Fibroblast of skin of left quadriceps (primary cell): ENCODE measurements at regions not wholly inside any gene's neighbourhood (a gene's known extent, or its start where the extent isn't known, plus 50 kb on each side); places are given as distances from the start of the nearest gene placed in this dataset.
"Not testable (repeated sequence)": the region's sequence is repeated elsewhere in the genome, so short reads cannot be mapped to it uniquely, and the experiment has no call there.

Experiments used
- DNase-seq, 2 experiments: peaks; one replicate each; pipeline ENCODE4 v3.0.0-alpha.2; 2013; ENCODE audit warnings: low read depth in 2 of 2

DNA sequence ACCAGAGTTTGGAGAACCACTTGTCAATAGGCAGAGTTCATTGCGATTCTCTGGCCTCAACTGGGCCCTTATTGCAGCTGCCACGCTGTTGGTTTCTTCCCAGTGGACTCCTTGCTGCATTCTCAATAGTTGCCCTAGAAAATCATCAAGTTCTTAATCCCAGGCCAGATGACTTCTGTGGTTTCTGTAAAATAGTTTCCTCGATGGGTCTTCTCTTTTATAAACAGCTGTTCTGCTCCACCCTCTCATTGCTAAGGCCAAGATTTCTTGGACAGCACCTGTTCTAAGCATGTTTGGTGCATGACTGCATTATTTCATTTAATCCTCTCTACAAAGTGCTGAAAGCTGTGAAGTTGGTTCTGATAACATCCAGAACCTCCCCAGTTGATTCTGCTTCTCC, 131.0 kb downstream of the BCL2L11 start:
- DNase-seq, result no peak

DNA sequence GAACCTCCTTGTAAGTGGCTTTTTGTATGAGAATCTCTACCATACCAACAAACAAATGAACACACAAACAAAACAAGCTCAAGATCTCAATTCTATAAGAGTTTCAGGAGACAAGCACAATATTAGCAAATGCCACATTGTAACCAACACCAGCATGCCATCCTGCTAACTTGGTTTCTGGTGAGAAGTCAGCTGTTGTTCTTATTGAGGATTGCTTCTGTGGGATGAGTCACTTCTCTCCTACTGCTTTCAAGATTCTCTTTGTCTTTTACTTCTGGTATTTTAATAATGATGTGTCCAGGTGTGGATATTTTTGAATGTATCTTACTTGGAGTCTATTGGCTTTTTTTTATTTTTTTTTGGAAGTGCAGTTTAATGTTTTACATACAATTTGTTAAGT, 131.7 kb downstream of the BCL2L11 start:
- no peak for DNase-seq

DNA sequence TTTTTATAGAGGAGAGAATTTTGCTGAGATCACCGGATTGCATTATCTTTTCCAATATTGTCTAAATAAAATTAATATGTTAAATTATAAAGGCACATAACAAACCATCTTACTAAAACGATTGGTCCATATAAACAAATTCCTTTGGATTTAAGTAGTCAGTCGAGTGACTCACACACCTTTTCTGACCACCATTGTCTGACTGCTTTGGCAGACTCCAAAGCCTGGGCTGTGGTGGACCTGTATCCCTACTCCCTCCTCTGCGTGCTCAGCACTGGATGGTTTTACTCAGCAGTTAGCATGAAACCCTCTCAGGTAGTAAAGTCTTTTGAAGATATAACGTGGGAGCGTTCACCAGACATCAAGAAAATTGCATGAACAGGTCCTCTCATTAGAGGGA, 134.2 kb downstream of the BCL2L11 start:
- DNase-seq, result not testable (repeated sequence)

DNA sequence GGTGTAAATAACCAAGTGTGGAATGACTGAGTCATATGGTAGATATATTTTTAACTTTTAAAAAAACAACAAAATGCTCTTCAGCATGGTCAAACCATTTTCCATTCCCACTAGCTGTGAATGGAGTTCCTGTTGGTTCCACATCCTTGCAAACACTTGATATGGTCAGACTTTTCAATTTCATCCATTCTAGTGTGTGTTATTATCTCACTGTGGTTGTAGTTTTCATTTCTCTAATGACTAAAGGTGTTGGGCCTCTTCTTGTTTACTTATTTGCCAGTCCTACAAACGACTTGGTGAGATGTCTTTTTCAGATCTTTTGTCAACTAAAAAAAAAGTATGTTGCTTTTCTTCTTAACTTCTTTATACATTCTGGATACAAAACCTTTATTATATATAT, 135.9 kb downstream of the BCL2L11 start:
- DNase-seq, result not testable (repeated sequence)

DNA sequence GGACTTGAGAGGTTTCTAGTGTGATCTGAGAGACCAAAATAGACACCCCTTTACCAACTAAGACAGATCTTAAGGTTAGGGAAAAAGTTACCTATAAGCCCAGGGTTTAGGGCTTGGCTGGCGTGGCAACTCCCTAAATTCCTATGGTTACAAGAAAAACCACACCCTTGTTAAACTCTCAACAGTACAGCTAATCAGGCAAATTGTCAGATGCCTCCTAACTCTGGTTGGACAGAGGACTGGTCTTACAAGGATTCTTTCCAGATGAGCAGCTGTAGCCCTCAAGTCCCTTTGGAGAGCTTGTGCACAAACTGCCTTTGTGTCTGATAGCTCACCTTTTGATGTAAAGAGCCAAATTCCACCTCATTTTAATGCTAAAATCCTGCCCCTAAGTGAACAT, 136.9 kb downstream of the BCL2L11 start:
- DNase-seq, result not testable (repeated sequence)

DNA sequence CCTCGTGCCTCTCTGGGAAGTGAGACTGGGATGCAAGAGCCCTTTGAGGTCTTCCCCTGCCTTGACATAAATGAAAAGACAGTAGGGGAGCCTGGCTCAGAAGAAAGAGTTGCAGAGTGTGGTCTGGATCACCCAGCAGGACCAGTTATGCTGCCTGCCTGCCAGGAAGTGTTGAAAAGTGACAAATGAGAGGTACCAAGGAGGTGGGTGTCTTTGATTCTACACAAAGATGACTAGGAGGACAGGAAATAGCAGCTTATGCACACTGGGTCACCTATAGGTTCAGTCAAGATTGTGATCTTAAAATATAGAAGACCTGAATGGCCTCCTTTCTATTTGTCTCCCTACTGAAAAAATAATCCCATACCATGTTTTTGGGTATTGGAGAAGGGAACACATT, 137.6 kb downstream of the BCL2L11 start:
- not testable (repeated sequence) for DNase-seq

DNA sequence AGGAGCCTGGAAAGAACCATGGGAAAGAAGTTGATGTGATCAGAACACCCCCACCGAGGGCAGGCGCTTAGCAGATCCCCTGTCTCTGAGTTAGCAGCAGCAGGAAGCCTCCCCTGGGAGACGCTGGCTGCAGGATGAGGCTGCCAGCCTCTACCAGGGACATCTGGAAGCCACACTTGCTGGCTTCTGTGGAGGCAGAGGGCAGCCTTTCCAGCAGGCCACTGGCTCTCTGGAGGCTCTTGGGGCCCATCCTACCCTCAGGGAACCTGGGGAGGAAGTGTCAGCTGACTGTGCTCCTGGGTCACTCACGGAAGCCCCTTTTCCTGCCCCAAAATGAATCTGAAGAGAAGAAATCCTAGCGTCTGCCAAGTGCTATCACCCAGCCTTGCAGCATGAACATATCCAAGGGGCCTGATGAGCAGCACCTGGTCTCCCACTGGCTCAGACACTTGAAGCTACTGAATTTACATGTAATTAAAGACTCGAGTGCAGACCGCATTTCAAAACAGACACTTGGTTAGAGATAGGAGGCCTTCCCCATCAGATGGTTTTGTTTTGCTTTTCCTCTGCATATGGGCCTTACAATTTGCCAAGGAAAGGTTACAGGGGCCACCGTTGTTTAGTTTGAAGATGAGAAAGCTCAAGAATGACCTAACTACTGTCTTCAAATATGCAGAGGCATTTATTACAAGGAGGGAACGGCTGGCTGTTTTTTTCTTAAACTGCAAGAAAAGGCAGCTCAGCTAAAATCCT, 142.1 kb downstream of the BCL2L11 start:
- DNase-seq, result not testable (repeated sequence)

DNA sequence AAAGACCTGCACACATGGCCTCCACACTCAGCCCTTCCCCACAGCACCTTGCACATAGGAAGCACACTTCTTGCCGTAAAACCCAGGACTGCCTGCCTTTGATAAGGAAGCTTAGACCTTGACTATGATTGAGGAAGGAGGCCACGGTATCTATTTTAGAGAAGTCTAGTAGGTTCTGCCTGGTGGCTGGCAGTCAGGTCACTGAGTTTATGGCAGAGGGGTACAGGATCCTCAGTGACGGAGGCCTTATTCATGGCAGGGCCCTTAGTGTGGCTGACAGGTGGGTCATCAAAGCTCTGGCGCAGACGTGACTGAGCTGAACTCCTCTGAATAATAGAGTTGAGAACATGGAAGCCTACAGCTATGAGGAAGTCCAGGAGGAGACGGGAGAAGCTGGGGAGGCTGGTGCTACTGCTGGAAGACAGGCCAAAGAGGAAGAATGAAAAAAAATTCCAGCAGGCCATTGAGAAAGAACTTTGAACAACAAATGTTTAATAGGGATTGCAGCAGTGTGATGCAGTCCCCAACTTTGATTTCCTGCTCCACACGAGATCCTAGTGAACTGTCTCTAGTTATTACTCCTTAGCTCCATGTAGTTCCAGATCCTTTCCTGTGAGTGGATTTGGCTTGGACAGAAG, 142.8 kb downstream of the BCL2L11 start:
- DNase-seq, result not testable (repeated sequence)

DNA sequence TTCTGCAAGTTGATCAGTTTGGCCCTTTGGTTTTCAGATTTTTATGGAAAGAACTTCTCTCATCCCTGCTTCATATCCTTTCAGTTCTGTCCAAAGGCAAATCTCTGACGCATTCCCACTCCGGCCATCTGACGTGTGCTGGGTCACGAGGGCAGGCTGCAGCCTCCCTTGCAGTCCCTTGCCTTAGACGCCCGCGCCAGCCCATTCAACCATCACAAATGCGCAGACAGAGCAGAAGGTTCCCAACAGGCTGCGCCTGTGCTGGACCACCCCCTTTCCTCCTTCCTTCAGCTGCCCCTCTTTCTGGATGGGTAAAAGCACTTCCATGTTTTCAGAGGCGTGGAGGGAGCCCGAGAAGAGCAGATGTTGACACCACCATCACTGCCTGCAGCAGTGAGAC, 144.2 kb downstream of the BCL2L11 start:
- not testable (repeated sequence) for DNase-seq

DNA sequence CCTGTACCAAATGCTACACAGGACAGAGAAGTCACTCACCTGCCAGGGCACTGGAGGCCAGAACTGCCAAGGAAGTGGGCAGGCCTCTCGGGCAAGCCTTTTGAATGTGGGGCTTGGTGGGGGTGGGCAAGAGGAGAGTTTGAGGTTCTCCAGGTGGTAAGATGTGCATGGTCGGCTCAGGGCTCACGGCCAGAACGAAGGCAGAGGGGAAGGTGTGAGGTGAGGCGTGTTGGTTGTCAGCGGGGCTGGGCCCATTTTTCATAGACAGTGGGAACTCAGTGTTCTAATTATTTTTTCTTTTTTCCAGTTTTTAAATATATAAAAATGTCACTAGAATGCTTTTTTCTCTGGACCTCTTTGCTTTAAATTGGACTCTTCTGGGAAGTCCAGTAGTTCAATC, 145.8 kb downstream of the BCL2L11 start:
- not testable (repeated sequence) for DNase-seq

DNA sequence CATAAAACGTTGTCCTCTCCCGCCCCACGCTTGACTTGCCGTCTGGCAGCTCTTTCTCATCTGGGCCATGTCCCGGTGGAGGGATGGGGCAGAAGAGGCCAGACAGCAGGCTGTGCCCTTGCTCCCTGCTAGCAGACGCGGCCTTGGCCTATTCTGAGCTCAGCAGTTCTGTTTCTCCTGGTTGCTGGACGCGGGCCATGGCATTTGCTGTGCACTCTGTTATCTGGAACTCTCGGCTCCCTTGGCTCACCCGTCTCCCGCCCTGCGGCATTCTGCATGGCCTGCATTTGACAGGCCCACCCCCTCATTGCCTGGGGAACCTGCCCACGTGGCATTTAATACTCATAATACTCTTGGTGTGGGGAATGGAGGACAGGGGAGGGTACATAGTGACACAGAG, 146.3 kb downstream of the BCL2L11 start:
- not testable (repeated sequence) for DNase-seq

DNA sequence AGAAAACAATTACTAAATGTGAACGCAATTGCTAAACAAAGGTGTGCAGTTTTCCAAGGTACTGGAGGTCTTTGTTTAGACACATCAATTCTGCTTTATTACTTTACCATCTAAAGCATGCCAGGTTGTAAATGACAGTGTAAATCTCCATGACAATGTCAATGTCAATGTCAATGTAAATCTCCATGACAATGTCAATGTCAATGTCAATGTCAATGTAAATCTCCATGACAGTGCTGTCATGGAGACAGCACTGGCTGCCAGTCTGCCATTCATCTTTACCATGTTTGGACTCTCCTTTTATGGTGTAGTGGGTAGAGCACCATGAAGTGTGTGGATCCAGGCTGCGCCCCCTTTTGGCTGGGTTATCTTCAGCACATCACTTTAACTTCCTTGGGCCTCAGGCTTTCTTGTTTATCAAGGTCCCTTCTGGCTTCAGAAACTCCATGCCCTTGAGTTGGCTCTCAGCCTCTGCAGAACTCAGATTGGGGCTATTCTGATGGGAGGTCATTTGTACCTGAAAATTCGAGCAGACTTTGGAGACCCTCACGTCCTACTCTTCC, 149.1 kb downstream of the BCL2L11 start:
- DNase-seq, result not testable (repeated sequence)

DNA sequence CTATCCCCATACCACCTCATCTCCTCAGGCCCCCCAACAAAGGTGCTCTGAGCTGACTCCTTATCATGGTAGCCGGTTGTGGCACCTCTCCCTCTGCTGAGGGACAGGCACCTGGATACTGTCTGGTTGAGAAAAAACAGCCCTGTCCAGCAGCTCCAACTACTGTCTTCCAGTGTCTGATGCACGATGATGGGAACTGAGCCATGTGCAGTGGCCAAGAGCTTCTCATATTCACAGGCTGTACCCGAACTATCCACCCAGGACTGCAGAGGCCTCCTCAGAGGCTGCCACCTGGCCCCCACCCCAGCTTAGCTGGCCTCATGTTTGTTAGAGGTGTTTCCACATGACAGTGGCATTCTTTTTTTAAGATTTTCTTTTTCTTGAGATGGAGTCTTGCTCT, 149.9 kb downstream of the BCL2L11 start:
- not testable (repeated sequence) for DNase-seq

DNA sequence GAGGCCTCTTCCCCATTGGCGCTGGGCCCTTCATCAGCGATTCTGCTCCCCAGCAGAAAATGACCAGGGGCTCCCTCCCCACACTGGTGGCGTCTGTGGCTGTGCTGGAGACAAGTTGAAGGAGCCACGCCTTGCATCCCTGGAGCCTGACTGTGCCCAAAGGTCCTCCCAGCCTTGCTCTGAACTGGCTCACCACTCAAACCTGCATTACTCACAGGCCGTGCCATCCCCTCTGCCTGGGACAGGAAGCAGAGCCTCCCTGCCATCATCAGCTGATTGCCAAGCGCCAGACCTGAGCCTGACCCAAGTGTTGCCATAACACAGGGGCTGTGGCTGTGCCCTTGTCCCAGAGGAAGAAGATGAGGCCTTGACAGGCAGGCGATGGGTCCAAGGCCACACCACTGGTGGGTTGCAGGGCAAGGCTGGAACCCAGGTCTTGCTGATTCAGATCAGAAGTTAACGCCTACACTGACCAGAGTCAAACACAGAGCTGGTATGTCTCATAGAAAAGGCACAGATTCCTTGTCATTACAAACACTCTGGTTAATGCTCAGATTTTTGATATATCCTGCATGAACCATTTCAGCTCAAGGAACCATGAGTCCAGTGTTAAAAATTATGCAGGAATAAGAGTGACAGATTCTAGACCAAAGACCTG, 151.1 kb downstream of the BCL2L11 start:
- DNase-seq, result not testable (repeated sequence)

DNA sequence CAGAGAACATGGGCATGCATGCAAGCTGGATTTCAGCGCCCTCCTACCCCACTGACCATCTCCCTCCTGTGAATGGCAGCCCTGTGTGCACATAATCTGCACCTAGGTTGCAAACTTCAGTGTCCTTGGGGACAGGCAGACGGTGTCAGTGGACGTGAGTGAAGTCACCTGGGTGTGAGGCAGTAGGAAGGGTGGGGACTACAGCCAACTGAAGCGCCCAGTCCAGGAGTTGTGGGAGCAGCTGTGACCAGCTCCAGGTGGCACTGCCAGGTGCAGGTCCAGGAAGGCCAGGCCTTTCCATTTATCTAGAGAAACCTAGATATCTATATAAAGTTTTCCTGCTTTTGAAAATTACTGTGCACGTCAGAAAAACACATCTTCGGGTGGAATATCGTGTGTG, 152.3 kb downstream of the BCL2L11 start:
- DNase-seq, result not testable (repeated sequence)

DNA sequence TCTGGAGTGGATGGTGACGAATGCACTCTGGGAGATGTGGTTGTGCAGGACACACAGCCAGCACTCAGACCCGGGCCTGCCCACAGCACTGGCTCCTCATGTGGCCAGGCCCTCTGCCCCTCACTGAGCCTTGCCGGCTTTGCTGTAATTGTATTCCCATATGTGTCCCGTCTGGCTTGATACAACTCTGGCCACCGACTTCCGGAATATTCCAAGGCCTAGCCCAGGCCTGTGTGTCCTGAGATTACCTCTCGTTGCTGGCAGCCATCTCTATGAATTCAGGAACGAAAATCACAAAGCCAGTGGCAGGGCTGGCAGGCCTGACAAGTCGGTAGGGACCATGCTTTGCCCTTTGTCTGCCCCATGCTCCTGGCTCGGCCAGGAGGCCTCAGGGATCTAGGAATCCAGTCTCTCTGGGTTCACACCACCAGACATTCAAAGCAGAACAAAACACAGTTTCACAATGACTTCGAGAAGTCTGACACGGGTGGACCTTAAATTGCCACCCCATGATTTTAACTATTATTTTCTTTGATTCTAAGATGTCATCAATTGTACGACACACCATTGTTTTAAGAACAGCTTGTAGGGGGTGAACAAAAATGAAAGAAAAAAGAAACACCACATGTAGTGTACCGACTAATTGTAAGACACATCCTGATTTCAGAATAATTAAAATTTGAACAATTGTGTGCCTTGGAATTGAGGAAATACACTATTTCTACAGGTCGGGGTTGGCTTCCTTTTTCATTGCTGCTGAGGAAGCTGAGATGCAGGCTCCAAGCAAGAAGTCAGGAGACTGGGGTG, 154.5 kb downstream of the BCL2L11 start:
- not testable (repeated sequence) for DNase-seq

DNA sequence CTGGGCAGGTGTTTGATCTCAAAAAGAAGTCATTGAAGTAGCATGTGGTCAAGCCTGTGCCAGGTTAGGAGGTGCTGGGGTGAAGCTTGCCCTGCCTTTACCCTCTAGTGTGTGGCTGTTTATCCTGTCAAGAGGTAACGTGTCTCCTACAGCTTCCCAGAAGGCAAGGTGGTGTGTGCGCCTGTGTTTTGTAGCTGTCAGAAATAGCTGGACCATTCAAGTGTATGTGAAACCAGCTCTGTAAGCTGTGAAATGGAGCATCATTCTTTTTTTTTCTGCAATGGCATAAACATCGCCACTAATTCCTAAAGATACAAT, 155.1 kb downstream of the BCL2L11 start:
- DNase-seq, result not testable (repeated sequence)

DNA sequence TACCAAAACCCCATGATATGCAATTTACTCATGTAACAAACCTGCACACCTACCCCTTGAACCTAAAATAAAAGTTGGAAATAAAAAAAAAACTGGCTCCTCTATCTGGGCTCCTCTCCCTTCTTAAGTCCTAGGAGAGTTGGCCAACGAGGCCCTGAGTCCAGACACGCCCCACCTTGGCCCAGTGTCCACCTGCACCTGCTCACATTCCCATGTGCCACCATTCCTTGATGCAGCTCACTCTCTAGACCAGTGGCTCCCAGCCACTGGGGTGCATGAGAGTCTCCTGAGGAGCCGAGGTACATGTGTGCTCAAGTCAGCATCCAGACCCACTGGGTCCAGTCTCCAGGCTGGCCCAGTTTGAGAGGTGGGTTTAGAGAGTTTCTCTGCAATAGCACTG, 157.4 kb downstream of the BCL2L11 start:
- not testable (repeated sequence) for DNase-seq

DNA sequence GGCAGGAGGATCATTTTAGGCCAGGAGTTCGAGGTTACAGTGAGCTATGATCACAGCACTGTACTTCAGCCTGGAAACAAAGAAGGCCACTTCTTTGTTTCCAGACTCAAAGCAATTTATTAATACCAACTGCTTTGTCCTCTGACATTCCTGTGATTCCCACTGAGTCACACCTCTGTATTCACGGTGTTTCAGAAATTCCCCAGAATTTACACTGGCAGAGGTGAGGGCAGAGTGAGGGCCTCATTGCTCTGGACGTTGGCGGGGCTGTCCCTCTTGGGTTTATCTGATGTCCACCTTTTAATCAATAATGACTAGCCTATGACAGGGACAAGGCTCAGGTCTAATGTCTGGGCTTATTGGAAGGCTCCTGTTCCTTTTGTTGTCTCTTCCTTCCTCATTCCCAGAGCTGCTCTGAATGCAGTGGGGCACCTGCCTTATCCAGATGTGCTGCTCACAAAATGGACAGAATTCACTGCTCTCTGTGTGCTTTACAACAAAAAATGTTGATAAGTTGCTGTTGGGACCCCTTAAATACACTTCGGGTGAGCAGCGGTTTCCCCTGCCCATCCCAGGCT, 160.1 kb downstream of the BCL2L11 start:
- DNase-seq, result not testable (repeated sequence)

DNA sequence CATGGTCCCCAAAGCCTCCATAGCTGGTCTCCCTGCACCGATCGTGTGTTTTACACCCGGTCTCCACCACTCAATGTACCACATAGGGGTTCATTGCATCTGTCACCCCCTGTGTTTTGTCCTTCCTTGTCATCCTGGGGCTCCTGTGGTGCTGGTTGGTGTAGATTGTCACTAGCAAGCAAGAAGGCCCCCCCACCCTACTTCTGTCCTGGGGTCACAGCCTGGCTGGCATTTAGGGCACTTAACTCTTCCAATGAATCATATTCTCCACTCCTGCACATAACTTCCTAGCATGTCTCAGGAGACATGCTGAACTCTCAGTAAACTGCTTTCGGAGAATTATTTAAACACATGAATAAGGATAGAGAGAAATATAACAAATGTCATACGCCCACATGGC, 161.4 kb downstream of the BCL2L11 start:
- not testable (repeated sequence) for DNase-seq
